Natural killer cell (primary cell): ENCODE measurements at regions not wholly inside any gene's neighbourhood (a gene's known extent, or its start where the extent isn't known, plus 50 kb on each side); places are given as distances from the start of the nearest gene placed in this dataset.

Experiments
- ATAC-seq, 3 donors: fragments of 150-1000 bp in 2 of 3; fragments of 200-7000 bp in 1 of 3; cut with Tn5 transposase; 1 replicate in 1 of 3; 2 replicates in 2 of 3; pipeline ENCODE4 v1.10.0; 2021; ENCODE audit warnings: mild to moderate bottlenecking in 2 of 3, moderate library complexity in 2 of 3
- DNase-seq, 2 donors: peaks; one replicate each; pipeline versions ENCODE4 v3.0.0 to v3.0.0-alpha.2; 2013 to 2021; ENCODE audit warnings: mixed read lengths in 1 of 2
- H3K27ac ChIP-seq: one replicate; pipeline ENCODE4 v1.5.1; 2013; ENCODE audit warnings: mild to moderate bottlenecking, low read length
- H3K27me3 ChIP-seq: one replicate; pipeline ENCODE4 v1.6.1; 2013; ENCODE audit warnings: low read length; ENCODE audit not compliant: control insufficient read depth, insufficient read depth
- H3K36me3 ChIP-seq: one replicate; pipeline ENCODE4 v1.6.1; 2013; ENCODE audit warnings: low read length; ENCODE audit not compliant: control insufficient read depth, insufficient read depth
- H3K4me1 ChIP-seq: one replicate; pipeline ENCODE4 v1.6.1; 2013; ENCODE audit warnings: low read length; ENCODE audit not compliant: control insufficient read depth, insufficient read depth
- H3K4me3 ChIP-seq: one replicate; pipeline ENCODE4 v1.5.1; 2013; ENCODE audit warnings: low read length
- H3K9me3 ChIP-seq: one replicate; pipeline ENCODE4 v1.6.1; 2013; ENCODE audit warnings: low read length; ENCODE audit not compliant: control insufficient read depth, insufficient read depth
- H3K27ac Mint-ChIP-seq, 2 donors: one replicate each; pipeline ENCODE4 v1.8.0; 2022; ENCODE audit warnings: mild to moderate bottlenecking in 2 of 2, mixed read lengths in 2 of 2, moderate library complexity in 1 of 2
- H3K27me3 Mint-ChIP-seq, 2 donors: one replicate each; pipeline ENCODE4 v1.8.0; 2022; ENCODE audit warnings: low read depth in 2 of 2, mixed read lengths in 2 of 2
- H3K36me3 Mint-ChIP-seq: one replicate; pipeline ENCODE4 v1.8.0; 2022; ENCODE audit warnings: mixed read lengths
- H3K4me1 Mint-ChIP-seq, 2 donors: one replicate each; pipeline ENCODE4 v1.8.0; 2022; ENCODE audit warnings: mixed read lengths in 2 of 2
- H3K4me3 Mint-ChIP-seq: one replicate; pipeline ENCODE4 v1.8.0; 2022; ENCODE audit warnings: mild to moderate bottlenecking, moderate library complexity, mixed read lengths
- H3K9me3 Mint-ChIP-seq, 2 donors: one replicate each; pipeline ENCODE4 v1.8.0; 2022; ENCODE audit warnings: mixed read lengths in 2 of 2
- CTCF ChIP-seq: fragments of 200-600 bp; IDR thresholded peaks from one replicate; pipeline ENCODE4 v1.8.0; 2022; ENCODE audit warnings: antibody characterized with exemption
- WGBS: methylation state at CpG from one replicate; pipeline ENCODE4 v1.1.7; 2013; ENCODE audit warnings: missing lambda C conversion rate; ENCODE audit not compliant: insufficient coverage; 5-methylcytosine and 5-hydroxymethylcytosine counted together
- intact Hi-C: fragments of 100-400 bp; cut with micrococcal nuclease; formaldehyde crosslinking; loops from one replicate; pipeline ENCODE4 v1.14.2; 2022

GRCh38 chr13:109439813-109440212, 346.6 kb downstream of the IRS2 start:
- H3K4me1 ChIP-seq: no peaks in the 10 kb centered on the region
- no peak overlapping the region for H3K27ac ChIP-seq
- peaks cover 6 to 16% of the 10 kb centered on the region in 2 donors for H3K27me3 Mint-ChIP-seq
- WGBS: 96% methylated on average over 6 of the region's 6 CpGs
- H3K36me3 ChIP-seq: no peaks in the 10 kb centered on the region
- no peaks in the 10 kb centered on the region for H3K9me3 ChIP-seq
- H3K27ac Mint-ChIP-seq: no peak overlapping the region
- H3K9me3 Mint-ChIP-seq: peaks cover 0 to 2% of the 10 kb centered on the region in 2 donors
- ATAC-seq (no peak), DNase-seq (no peak)
- intact Hi-C loops: no loop called here
- no peak overlapping the region for H3K4me3 Mint-ChIP-seq
- H3K27me3 ChIP-seq: peaks cover 2% of the 10 kb centered on the region
- no peaks in the 10 kb centered on the region for H3K36me3 Mint-ChIP-seq
- TF ChIP-seq CTCF: no peak
- H3K4me1 Mint-ChIP-seq: no peaks in the 10 kb centered on the region
- H3K4me3 ChIP-seq: no peak overlapping the region

DNA sequence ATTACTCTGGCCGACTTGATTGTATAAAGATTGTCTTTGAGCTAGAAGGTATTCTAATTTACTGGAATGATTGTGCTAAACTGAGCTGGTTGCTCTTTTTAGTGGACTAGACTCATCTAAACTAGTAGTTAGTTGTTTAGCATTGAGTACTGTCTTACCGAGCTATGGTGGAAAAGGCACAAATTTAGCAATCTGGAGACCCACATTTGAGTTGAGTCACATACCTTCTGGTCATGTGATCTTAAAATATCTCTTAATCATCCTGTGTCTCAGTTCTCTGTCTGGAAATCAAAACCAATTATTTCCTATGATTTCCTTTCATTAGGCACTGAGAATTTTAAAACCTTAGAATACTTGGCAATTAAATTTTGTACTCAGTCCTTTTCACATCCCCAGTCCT, 349.5 kb downstream of the IRS2 start:
- no peak overlapping the region for H3K27ac Mint-ChIP-seq

DNA sequence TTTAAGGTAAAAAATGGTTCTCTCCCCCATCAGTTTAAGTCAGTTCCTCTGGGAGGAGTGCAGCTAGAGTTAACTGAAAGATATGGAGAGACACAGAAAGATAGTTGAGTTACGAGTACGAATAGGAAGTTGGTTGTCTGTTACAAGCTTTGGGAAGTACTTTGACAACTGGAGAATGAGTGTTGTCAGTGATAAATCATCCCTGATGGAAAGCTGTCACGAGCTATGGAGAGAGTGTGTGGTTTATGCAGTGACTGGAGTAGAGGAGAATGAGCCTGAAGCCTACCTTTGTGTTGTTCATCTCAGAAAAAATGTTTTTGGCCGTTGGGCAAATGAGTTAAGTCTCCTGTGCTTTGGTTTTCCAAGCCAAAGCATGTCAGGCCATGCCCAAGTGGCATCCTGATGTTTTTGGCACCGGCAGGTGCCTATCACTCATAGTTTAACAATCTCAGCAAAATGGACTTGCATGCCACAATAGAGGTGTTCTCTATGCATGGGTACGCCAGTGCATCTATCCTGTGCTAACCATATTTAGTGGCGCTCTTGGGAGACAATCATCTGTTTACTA, 350.2 kb downstream of the IRS2 start:
- DNase-seq: no peak
- Histone ChIP-seq H3K27me3 (peaks cover 2% of the 10 kb centered on the region), H3K4me3 (no peak overlapping the region), H3K27ac (no peak overlapping the region), H3K9me3 (peaks cover 7% of the 10 kb centered on the region), H3K36me3 (no peaks in the 10 kb centered on the region), H3K4me1 (no peaks in the 10 kb centered on the region)
- TF ChIP-seq CTCF: no peak
- Mint-ChIP-seq H3K9me3 (peaks cover 3 to 4% of the 10 kb centered on the region in 2 donors), H3K27ac (no peak overlapping the region), H3K36me3 (no peaks in the 10 kb centered on the region), H3K27me3 (peaks cover 0 to 9% of the 10 kb centered on the region in 2 donors), H3K4me3 (no peak overlapping the region), H3K4me1 (no peaks in the 10 kb centered on the region)
- intact Hi-C loops: no loop called here
- ATAC-seq: no peak
- WGBS: 76% methylated on average over 7 of the region's 7 CpGs

More for the DNA sequence above, 349.5 kb downstream of the IRS2 start:
- H3K36me3 ChIP-seq: no peaks in the 10 kb centered on the region
- peaks cover 2% of the 10 kb centered on the region for H3K27me3 ChIP-seq
- no peak overlapping the region for H3K4me3 Mint-ChIP-seq
- H3K4me3 ChIP-seq: no peak overlapping the region
- H3K36me3 Mint-ChIP-seq: no peaks in the 10 kb centered on the region
- intact Hi-C loops: no loop called here
- ATAC-seq (no peak), DNase-seq (no peak)
- 89% methylated on average over 2 of the region's 2 CpGs for WGBS
- no peak overlapping the region for H3K27ac ChIP-seq
- no peaks in the 10 kb centered on the region for H3K4me1 ChIP-seq
- peaks cover 7% of the 10 kb centered on the region for H3K9me3 ChIP-seq
- H3K9me3 Mint-ChIP-seq: peaks cover 3 to 4% of the 10 kb centered on the region in 2 donors
- peaks cover 0 to 9% of the 10 kb centered on the region in 2 donors for H3K27me3 Mint-ChIP-seq
- no peaks in the 10 kb centered on the region for H3K4me1 Mint-ChIP-seq
- no peak for TF ChIP-seq CTCF

- H3K27me3 ChIP-seq: no peaks in the 10 kb centered on the region
- no peak for DNase-seq
- no peaks in the 10 kb centered on the region for H3K36me3 Mint-ChIP-seq
- peaks cover 3 to 6% of the 10 kb centered on the region in 2 donors for H3K9me3 Mint-ChIP-seq
- peaks cover 0 to 7% of the 10 kb centered on the region in 2 donors for H3K27me3 Mint-ChIP-seq
- WGBS: no CpG with 5 or more reads among the region's 2 CpGs
- H3K36me3 ChIP-seq: no peaks in the 10 kb centered on the region
- no peak for TF ChIP-seq CTCF
- H3K4me1 ChIP-seq: no peaks in the 10 kb centered on the region
- peaks cover 7% of the 10 kb centered on the region for H3K9me3 ChIP-seq
- H3K4me3 ChIP-seq: no peak overlapping the region
- no peak overlapping the region for H3K4me3 Mint-ChIP-seq
- peaks cover 0 to 4% of the 10 kb centered on the region in 2 donors for H3K4me1 Mint-ChIP-seq
- intact Hi-C loops: no loop called here
- no peak for ATAC-seq
- H3K27ac Mint-ChIP-seq: no peak overlapping the region
- H3K27ac ChIP-seq: no peak overlapping the region
Observed at GRCh38 chr13:109431217-109431616, 355.2 kb downstream of the IRS2 start.
